ENCODE measurements at regions not wholly inside any gene's neighbourhood (a gene's known extent, or its start where the extent isn't known, plus 50 kb on each side); places are given as distances from the start of the nearest gene placed in this dataset.

- H3K36me3 ChIP-seq (ENCODE audit: insufficient read depth, low read length) = no peaks in the 10 kb centered on the region
- no peak overlapping the region for H3K27ac ChIP-seq (ENCODE audit: low read length)
- H3K79me2 ChIP-seq (replicated peaks; ENCODE audit: insufficient read depth, low read length) = no peaks in the 10 kb centered on the region
- H3K27me3 ChIP-seq (ENCODE audit: insufficient read depth, low read depth, low read length) = no peaks in the 10 kb centered on the region
- H3K9me2 ChIP-seq (ENCODE audit: insufficient read depth, low read length) = no peaks in the 10 kb centered on the region
- H3K4me2 ChIP-seq (ENCODE audit: low read length) = no peak overlapping the region
- H3F3A ChIP-seq (ENCODE audit: insufficient read depth, low read length, poor library complexity, severe bottlenecking) = no peaks in the 10 kb centered on the region
- no peaks in the 10 kb centered on the region for H3K9me3 ChIP-seq (ENCODE audit: low read length)
- H2AFZ ChIP-seq (ENCODE audit: low read depth, low read length) = no peak overlapping the region
- no peak overlapping the region for H3K9ac ChIP-seq (ENCODE audit: low read length)
- no peak for TF ChIP-seq MXI1 (conservative IDR thresholded peaks at IDR 0.05; ENCODE audit: poor library complexity, severe bottlenecking)
- TF ChIP-seq EZH2 (IDR thresholded peaks at IDR 0.05; ENCODE audit: borderline replicate concordance, insufficient read depth, low read length, poor library complexity, severe bottlenecking) = no peak
- no peak for TF ChIP-seq POLR2AphosphoS5 (IDR thresholded peaks at IDR 0.05)
- no peak for TF ChIP-seq EP300 (conservative IDR thresholded peaks at IDR 0.05; ENCODE audit: poor library complexity, severe bottlenecking)
- TF ChIP-seq REST (IDR thresholded peaks at IDR 0.05; ENCODE audit: borderline replicate concordance) = no peak
- TF ChIP-seq SMC3 (conservative IDR thresholded peaks at IDR 0.05; ENCODE audit: poor library complexity) = no peak
- no peak for TF ChIP-seq CTCF (IDR thresholded peaks at IDR 0.05; ENCODE audit: poor library complexity, severe bottlenecking)
- TF ChIP-seq TAF1 (IDR thresholded peaks at IDR 0.05; ENCODE audit: low read depth) = no peak
- TF ChIP-seq RAD21 (conservative IDR thresholded peaks at IDR 0.05) = no peak
- no peaks in the 10 kb centered on the region for H4K20me1 ChIP-seq (ENCODE audit: insufficient read depth)
- H3K4me3 ChIP-seq (ENCODE audit: low read length) = no peak overlapping the region
These were observed 1032.8 kb upstream of the RAG2 start for GRCh38 chr11:37630866-37631265.

GRCh38 chr11:37623778-37624177 lies 1025.7 kb upstream of the RAG2 start:
- Histone ChIP-seq H3K9ac (ENCODE audit: low read length) (no peak overlapping the region), H3K4me3 (ENCODE audit: low read length) (no peak overlapping the region), H4K20me1 (ENCODE audit: insufficient read depth) (no peaks in the 10 kb centered on the region), H3K36me3 (ENCODE audit: insufficient read depth, low read length) (no peaks in the 10 kb centered on the region), H3K27me3 (ENCODE audit: insufficient read depth, low read depth, low read length) (no peaks in the 10 kb centered on the region), H3K27ac (ENCODE audit: low read length) (no peak overlapping the region), H3K4me2 (ENCODE audit: low read length) (no peak overlapping the region), H3K9me3 (ENCODE audit: low read length) (no peaks in the 10 kb centered on the region), H3K9me2 (ENCODE audit: insufficient read depth, low read length) (no peaks in the 10 kb centered on the region), H2AFZ (ENCODE audit: low read depth, low read length) (no peak overlapping the region), H3K79me2 (replicated peaks; ENCODE audit: insufficient read depth, low read length) (no peaks in the 10 kb centered on the region), H3F3A (ENCODE audit: insufficient read depth, low read length, poor library complexity, severe bottlenecking) (no peaks in the 10 kb centered on the region)
- no peak for TF ChIP-seq REST (IDR thresholded peaks at IDR 0.05; ENCODE audit: borderline replicate concordance)
- TF ChIP-seq RAD21 (conservative IDR thresholded peaks at IDR 0.05) = no peak
- TF ChIP-seq MXI1 (conservative IDR thresholded peaks at IDR 0.05; ENCODE audit: poor library complexity, severe bottlenecking) = no peak
- TF ChIP-seq EP300 (conservative IDR thresholded peaks at IDR 0.05; ENCODE audit: poor library complexity, severe bottlenecking) = no peak
- no peak for TF ChIP-seq POLR2AphosphoS5 (IDR thresholded peaks at IDR 0.05)
- no peak for TF ChIP-seq TAF1 (IDR thresholded peaks at IDR 0.05; ENCODE audit: low read depth)
- no peak for TF ChIP-seq EZH2 (IDR thresholded peaks at IDR 0.05; ENCODE audit: borderline replicate concordance, insufficient read depth, low read length, poor library complexity, severe bottlenecking)
- no peak for TF ChIP-seq CTCF (IDR thresholded peaks at IDR 0.05; ENCODE audit: poor library complexity, severe bottlenecking)
- no peak for TF ChIP-seq SMC3 (conservative IDR thresholded peaks at IDR 0.05; ENCODE audit: poor library complexity)
